ENCODE measurements at regions not wholly inside any gene's neighbourhood (a gene's known extent, or its start where the extent isn't known, plus 50 kb on each side); places are given as distances from the start of the nearest gene placed in this dataset.

DNA sequence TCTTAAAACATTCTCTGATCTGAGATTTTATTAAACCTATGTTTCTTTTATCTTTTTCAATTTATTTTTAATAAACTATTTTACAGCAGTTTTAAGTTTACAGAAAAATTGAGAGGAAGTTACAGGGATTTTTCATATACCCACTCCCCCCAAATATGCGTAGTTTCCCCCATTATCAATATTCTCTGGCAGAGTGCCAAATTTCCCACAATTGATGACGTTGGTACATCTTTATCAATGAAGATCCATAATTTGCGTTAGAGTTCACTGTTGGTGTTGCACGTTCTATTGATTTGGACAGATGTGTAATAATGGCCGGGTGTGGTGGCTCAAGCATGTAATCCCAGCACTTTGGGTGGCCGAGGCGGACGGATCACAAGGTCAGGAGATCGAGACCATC is 1063.0 kb upstream of the ATXN8OS start:
- TF ChIP-seq, protein P1, sequence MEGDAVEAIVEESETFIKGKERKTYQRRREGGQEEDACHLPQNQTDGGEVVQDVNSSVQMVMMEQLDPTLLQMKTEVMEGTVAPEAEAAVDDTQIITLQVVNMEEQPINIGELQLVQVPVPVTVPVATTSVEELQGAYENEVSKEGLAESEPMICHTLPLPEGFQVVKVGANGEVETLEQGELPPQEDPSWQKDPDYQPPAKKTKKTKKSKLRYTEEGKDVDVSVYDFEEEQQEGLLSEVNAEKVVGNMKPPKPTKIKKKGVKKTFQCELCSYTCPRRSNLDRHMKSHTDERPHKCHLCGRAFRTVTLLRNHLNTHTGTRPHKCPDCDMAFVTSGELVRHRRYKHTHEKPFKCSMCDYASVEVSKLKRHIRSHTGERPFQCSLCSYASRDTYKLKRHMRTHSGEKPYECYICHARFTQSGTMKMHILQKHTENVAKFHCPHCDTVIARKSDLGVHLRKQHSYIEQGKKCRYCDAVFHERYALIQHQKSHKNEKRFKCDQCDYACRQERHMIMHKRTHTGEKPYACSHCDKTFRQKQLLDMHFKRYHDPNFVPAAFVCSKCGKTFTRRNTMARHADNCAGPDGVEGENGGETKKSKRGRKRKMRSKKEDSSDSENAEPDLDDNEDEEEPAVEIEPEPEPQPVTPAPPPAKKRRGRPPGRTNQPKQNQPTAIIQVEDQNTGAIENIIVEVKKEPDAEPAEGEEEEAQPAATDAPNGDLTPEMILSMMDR (IDR thresholded peaks at IDR 0.05), result no peak
- no peak for TF ChIP-seq POLR2A (IDR thresholded peaks at IDR 0.05)
